Hepatocyte (in vitro differentiated cells): ENCODE measurements at regions not wholly inside any gene's neighbourhood (a gene's known extent, or its start where the extent isn't known, plus 50 kb on each side); places are given as distances from the start of the nearest gene placed in this dataset.

Experiments used
- DNase-seq: peaks from one replicate; pipeline ENCODE4 v3.0.0-alpha.2; 2016; ENCODE audit warnings: low spot score
- H2AFZ ChIP-seq: fragments of 200-600 bp; sonication (generic); 2 replicates; pipeline ENCODE4 v1.6.0; 2016; ENCODE audit warnings: antibody characterized with exemption, mild to moderate bottlenecking
- H3K27ac ChIP-seq: fragments of 200-600 bp; sonication (generic); 2 replicates; pipeline ENCODE4 v1.5.1; 2016; ENCODE audit warnings: mild to moderate bottlenecking
- H3K27me3 ChIP-seq: fragments of 200-600 bp; sonication (generic); 2 replicates; pipeline ENCODE4 v1.6.1; 2016
- H3K36me3 ChIP-seq: fragments of 200-600 bp; sonication (generic); replicated peaks from 2 replicates; pipeline ENCODE4 v1.5.1; 2016; ENCODE audit warnings: low read depth; ENCODE audit not compliant: insufficient read depth
- H3K4me1 ChIP-seq: fragments of 200-600 bp; sonication (generic); 2 replicates; pipeline ENCODE4 v1.5.1; 2016; ENCODE audit warnings: mild to moderate bottlenecking, moderate library complexity; ENCODE audit not compliant: insufficient read depth
- H3K4me2 ChIP-seq: fragments of 200-600 bp; sonication (generic); 2 replicates; pipeline ENCODE4 v1.6.0; 2016
- H3K4me3 ChIP-seq: fragments of 200-600 bp; sonication (generic); 2 replicates; pipeline ENCODE4 v1.5.1; 2016; ENCODE audit warnings: mild to moderate bottlenecking
- H3K79me2 ChIP-seq: fragments of 200-600 bp; sonication (generic); 2 replicates; pipeline ENCODE4 v1.6.0; 2017; ENCODE audit warnings: mild to moderate bottlenecking
- H3K9me2 ChIP-seq: fragments of 200-600 bp; sonication (generic); replicated peaks from 2 replicates; pipeline ENCODE4 v1.6.0; 2017; ENCODE audit warnings: mild to moderate bottlenecking; ENCODE audit not compliant: insufficient read depth
- H3K9me3 ChIP-seq: fragments of 200-600 bp; sonication (generic); 2 replicates; pipeline ENCODE4 v1.5.1; 2016; ENCODE audit warnings: low read depth, mild to moderate bottlenecking
- H4K20me1 ChIP-seq: fragments of 200-600 bp; sonication (generic); 2 replicates; pipeline ENCODE4 v1.6.0; 2016; ENCODE audit warnings: mild to moderate bottlenecking; ENCODE audit not compliant: insufficient read depth, poor library complexity, severe bottlenecking
- CTCF ChIP-seq: fragments of 200-600 bp; sonication (generic); IDR thresholded peaks from 2 replicates; pipeline ENCODE4 v1.5.1; 2016; ENCODE audit warnings: antibody characterized with exemption, mild to moderate bottlenecking; ENCODE audit not compliant: poor library complexity
- EZH2 ChIP-seq: fragments of 200-600 bp; sonication (generic); IDR thresholded peaks from 2 replicates; pipeline ENCODE4 v1.6.1; 2016; ENCODE audit warnings: antibody characterized with exemption, mild to moderate bottlenecking, borderline replicate concordance
- EZH2phosphoT487 ChIP-seq: fragments of 200-600 bp; sonication (generic); IDR thresholded peaks from one replicate; pipeline ENCODE4 v1.6.1; 2018; ENCODE audit warnings: antibody characterized with exemption, mild to moderate bottlenecking, low read depth, moderate library complexity; ENCODE audit not compliant: unreplicated experiment, severe bottlenecking
- WGBS: methylation state at CpG from one replicate; pipeline ENCODE4 v1.1.6; 2016; ENCODE audit warnings: low lambda C conversion rate; ENCODE audit errors: missing lambda C conversion rate; 5-methylcytosine and 5-hydroxymethylcytosine counted together

- no peak overlapping the region for H2AFZ ChIP-seq
- no peak overlapping the region for H3K27ac ChIP-seq
- H3K4me3 ChIP-seq = no peak overlapping the region
- no peaks in the 10 kb centered on the region for H3K79me2 ChIP-seq
- H3K27me3 ChIP-seq = no peaks in the 10 kb centered on the region
- TF ChIP-seq CTCF (no peak), EZH2 (no peak), EZH2phosphoT487 (no peak)
- no peaks in the 10 kb centered on the region for H3K9me3 ChIP-seq
- H3K4me2 ChIP-seq = no peak overlapping the region
- DNase-seq = no peak
- 87% methylated on average over 1 of the region's 1 CpG for WGBS
- no peaks in the 10 kb centered on the region for H3K9me2 ChIP-seq
- H3K36me3 ChIP-seq = no peaks in the 10 kb centered on the region
- no peaks in the 10 kb centered on the region for H4K20me1 ChIP-seq
- H3K4me1 ChIP-seq = no peaks in the 10 kb centered on the region
Measured at GRCh38 chr4:170425040-170425439, 335.3 kb upstream of the AADAT start.

- no peak overlapping the region for H3K27ac ChIP-seq
- TF ChIP-seq EZH2phosphoT487 (no peak), EZH2 (no peak), CTCF (no peak)
- DNase-seq = no peak
- H3K4me2 ChIP-seq = no peak overlapping the region
- H3K9me3 ChIP-seq = no peaks in the 10 kb centered on the region
- H4K20me1 ChIP-seq = no peaks in the 10 kb centered on the region
- no peak overlapping the region for H2AFZ ChIP-seq
- no peaks in the 10 kb centered on the region for H3K9me2 ChIP-seq
- no peak overlapping the region for H3K4me3 ChIP-seq
- no peaks in the 10 kb centered on the region for H3K27me3 ChIP-seq
- 78% methylated on average over 1 of the region's 1 CpG for WGBS
- H3K4me1 ChIP-seq = no peaks in the 10 kb centered on the region
- no peaks in the 10 kb centered on the region for H3K79me2 ChIP-seq
- H3K36me3 ChIP-seq = no peaks in the 10 kb centered on the region
Measured at GRCh38 chr4:170423137-170423536, 333.4 kb upstream of the AADAT start.

GRCh38 chr4:170420255-170420693 is 330.5 kb upstream of the AADAT start:
- DNase-seq = peak; percentile 25
- Histone ChIP-seq H3K36me3 (no peaks in the 10 kb centered on the region), H3K9me3 (no peaks in the 10 kb centered on the region), H3K9me2 (no peaks in the 10 kb centered on the region), H3K4me3 (no peak overlapping the region), H2AFZ (no peak overlapping the region), H3K27me3 (no peaks in the 10 kb centered on the region), H3K4me2 (peak overlapping the region; percentile 69), H3K79me2 (no peaks in the 10 kb centered on the region), H3K4me1 (no peaks in the 10 kb centered on the region), H4K20me1 (no peaks in the 10 kb centered on the region), H3K27ac (peak overlapping the region; percentile 15)
- 51% methylated on average over 6 of the region's 7 CpGs for WGBS
- TF ChIP-seq EZH2phosphoT487 (no peak), EZH2 (no peak), CTCF (no peak)

- Histone ChIP-seq H3K27me3 (no peaks in the 10 kb centered on the region), H3K4me3 (no peak overlapping the region), H3K4me1 (no peaks in the 10 kb centered on the region), H3K9me2 (no peaks in the 10 kb centered on the region), H3K36me3 (no peaks in the 10 kb centered on the region), H3K4me2 (no peak overlapping the region), H3K79me2 (no peaks in the 10 kb centered on the region), H3K9me3 (no peaks in the 10 kb centered on the region), H2AFZ (no peak overlapping the region), H4K20me1 (no peaks in the 10 kb centered on the region), H3K27ac (no peak overlapping the region)
- WGBS = 85% methylated on average over 4 of the region's 4 CpGs
- DNase-seq = no peak
- no peak for TF ChIP-seq CTCF
- TF ChIP-seq EZH2phosphoT487 = no peak
- TF ChIP-seq EZH2 = no peak
Measured at GRCh38 chr4:170414961-170415360, 325.2 kb upstream of the AADAT start.
